Stimulated activated naive B cell treated with anti-CD40 and anti-IgM and Interleukin-4, amounts not matched to agents 10 μg/mL and 1 μg/mL and 100 μg/mL, for 72 hours (primary cell): ENCODE measurements at regions not wholly inside any gene's neighbourhood (a gene's known extent, or its start where the extent isn't known, plus 50 kb on each side); places are given as distances from the start of the nearest gene placed in this dataset.

Source experiments
- ATAC-seq, 2 donors: fragments of 150-1000 bp; cut with Tn5 transposase; replicated peaks; 2 replicates each; pipeline ENCODE4 v1.10.0; 2021; ENCODE audit warnings: moderate library complexity in 1 of 2
- DNase-seq: peaks from one replicate; pipeline ENCODE4 v3.0.0; 2021
- H3K27ac Mint-ChIP-seq: one replicate; pipeline ENCODE4 v1.8.0; 2022; ENCODE audit warnings: mild to moderate bottlenecking, mixed read lengths
- H3K27me3 Mint-ChIP-seq, 2 donors: one replicate each; pipeline ENCODE4 v1.8.0; 2022; ENCODE audit warnings: mixed read lengths in 2 of 2
- H3K36me3 Mint-ChIP-seq, 2 donors: one replicate each; pipeline ENCODE4 v1.8.0; 2022; ENCODE audit warnings: mixed read lengths in 2 of 2, mild to moderate bottlenecking in 1 of 2
- H3K4me1 Mint-ChIP-seq, 2 donors: one replicate each; pipeline ENCODE4 v1.8.0; 2022; ENCODE audit warnings: mixed read lengths in 2 of 2, mild to moderate bottlenecking in 1 of 2
- H3K4me3 Mint-ChIP-seq, 2 donors: one replicate each; pipeline ENCODE4 v1.8.0; 2022; ENCODE audit warnings: mild to moderate bottlenecking in 2 of 2, mixed read lengths in 2 of 2, moderate library complexity in 1 of 2
- H3K9me3 Mint-ChIP-seq, 2 donors: one replicate each; pipeline ENCODE4 v1.8.0; 2022; ENCODE audit warnings: mixed read lengths in 2 of 2, mild to moderate bottlenecking in 1 of 2

DNA sequence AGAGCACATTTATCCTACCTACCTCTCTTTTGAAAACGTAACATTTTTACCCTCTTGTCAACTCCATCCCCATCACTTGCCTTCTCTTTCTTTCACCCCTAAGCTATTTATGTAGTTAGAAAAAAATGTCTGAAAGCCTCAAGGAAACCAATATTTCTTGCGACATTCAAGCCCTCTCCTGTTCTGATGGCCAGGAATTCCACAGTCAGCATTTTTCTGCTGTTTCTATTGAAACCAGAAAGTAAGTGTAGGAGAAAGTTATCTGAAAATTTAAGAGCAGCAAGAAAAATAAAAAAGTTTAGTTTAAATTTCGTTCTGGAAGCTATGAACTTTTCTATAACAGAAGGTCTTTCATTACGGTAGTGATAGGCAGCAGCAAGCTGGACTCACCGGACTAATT, 247.6 kb upstream of the PBX1 start:
- Mint-ChIP-seq H3K36me3 (no peaks in the 10 kb centered on the region), H3K4me3 (no peak overlapping the region), H3K27me3 (no peaks in the 10 kb centered on the region), H3K9me3 (peaks cover 0 to 7% of the 10 kb centered on the region in 2 donors), H3K27ac (no peak overlapping the region), H3K4me1 (no peaks in the 10 kb centered on the region)
- no peak for DNase-seq
- no peak for ATAC-seq

DNA sequence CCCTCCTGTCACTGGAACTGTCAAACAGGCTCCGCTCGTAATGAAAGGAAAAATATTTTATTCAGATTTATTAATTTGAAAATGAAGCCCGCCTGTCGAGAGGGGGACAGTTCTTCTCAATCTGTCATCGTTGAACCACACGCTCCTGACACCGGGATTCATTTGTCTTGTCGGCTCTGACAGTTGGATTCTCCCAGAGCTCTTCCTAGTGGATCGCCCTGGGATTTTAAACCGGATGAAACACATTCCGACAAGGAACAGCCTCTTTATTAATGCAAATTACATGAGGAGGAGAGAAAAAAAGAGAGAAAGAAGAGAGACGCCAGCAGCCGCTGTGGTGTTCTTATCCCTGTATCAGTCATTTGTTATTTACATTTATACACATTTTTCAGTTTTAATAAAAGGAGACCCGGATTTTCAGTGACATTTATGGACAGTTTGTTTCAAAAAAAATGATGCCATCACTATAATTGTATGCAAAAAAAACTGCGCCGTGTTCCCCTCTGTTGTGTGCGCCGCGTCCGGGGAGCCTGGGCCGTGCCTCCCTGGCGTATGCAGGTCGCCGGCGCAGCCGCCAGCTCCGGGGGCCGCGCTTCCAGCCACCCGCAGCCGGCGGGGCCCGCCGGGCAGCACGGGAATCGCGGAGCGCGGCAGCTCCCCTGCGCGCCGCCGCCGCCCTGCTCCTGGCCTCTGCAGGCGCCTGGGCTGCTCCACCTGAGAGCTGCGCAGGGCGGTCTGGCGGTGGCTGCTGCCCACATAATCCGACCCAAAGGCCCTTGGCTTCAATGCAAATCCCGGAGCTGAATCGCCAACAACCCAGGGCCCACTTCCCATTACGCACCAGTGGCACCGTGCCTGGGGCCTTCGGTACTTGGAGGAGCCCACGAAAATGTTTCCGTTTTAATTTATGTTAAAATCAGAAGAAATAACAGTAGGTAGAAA, 237.9 kb upstream of the PBX1 start:
- peaks cover 9 to 21% of the 10 kb centered on the region in 2 donors for H3K27me3 Mint-ChIP-seq
- DNase-seq, result no peak
- H3K36me3 Mint-ChIP-seq, result peaks cover 0 to 4% of the 10 kb centered on the region in 2 donors
- H3K4me1 Mint-ChIP-seq, result no peaks in the 10 kb centered on the region
- no peak for ATAC-seq
- peaks cover 3 to 5% of the 10 kb centered on the region in 2 donors for H3K9me3 Mint-ChIP-seq
- no peak overlapping the region for H3K27ac Mint-ChIP-seq
- H3K4me3 Mint-ChIP-seq, result no peak overlapping the region

DNA sequence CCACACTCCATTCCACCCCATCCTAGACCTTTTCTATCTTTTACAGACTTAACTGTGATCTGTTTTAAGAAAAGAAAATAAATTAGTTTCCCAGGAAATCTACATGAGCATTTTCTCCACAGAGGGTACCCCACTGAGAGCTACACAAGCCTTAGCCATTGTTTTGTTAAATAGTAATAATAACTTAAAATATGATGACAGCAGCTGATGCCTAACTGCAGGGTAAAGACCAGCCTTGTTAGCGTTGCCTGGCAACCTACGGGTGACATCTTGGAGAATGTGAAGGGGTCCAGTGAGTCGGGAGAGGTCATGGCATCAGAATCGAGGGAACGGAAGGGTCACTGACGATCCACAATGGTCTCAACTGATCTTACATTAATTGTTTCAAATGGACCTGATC, 233.2 kb upstream of the PBX1 start:
- DNase-seq (no peak), ATAC-seq (no peak)
- Mint-ChIP-seq H3K9me3 (peaks cover 0 to 4% of the 10 kb centered on the region in 2 donors), H3K4me3 (no peak overlapping the region), H3K4me1 (no peaks in the 10 kb centered on the region), H3K36me3 (no peaks in the 10 kb centered on the region), H3K27me3 (peaks cover 2 to 10% of the 10 kb centered on the region in 2 donors), H3K27ac (no peak overlapping the region)

GRCh38 chr1:164333387-164333786, 225.6 kb upstream of the PBX1 start:
- no peak for ATAC-seq
- Mint-ChIP-seq H3K27me3 (no peaks in the 10 kb centered on the region), H3K36me3 (no peaks in the 10 kb centered on the region), H3K4me3 (no peak overlapping the region), H3K27ac (no peak overlapping the region), H3K9me3 (peaks cover 0 to 2% of the 10 kb centered on the region in 2 donors), H3K4me1 (no peaks in the 10 kb centered on the region)
- no peak for DNase-seq

GRCh38 chr1:164337394-164337793, 221.6 kb upstream of the PBX1 start:
- Mint-ChIP-seq H3K27me3 (no peaks in the 10 kb centered on the region), H3K9me3 (peaks cover 4 to 15% of the 10 kb centered on the region in 2 donors), H3K36me3 (no peaks in the 10 kb centered on the region), H3K4me3 (no peak overlapping the region), H3K27ac (no peak overlapping the region), H3K4me1 (no peaks in the 10 kb centered on the region)
- DNase-seq, result no peak
- no peak for ATAC-seq

- H3K9me3 Mint-ChIP-seq, result peaks cover 4 to 17% of the 10 kb centered on the region in 2 donors
- H3K27me3 Mint-ChIP-seq, result no peaks in the 10 kb centered on the region
- no peak overlapping the region for H3K27ac Mint-ChIP-seq
- DNase-seq, result no peak
- no peaks in the 10 kb centered on the region for H3K36me3 Mint-ChIP-seq
- ATAC-seq, result no peak
- H3K4me1 Mint-ChIP-seq, result no peaks in the 10 kb centered on the region
- no peak overlapping the region for H3K4me3 Mint-ChIP-seq
Measured at GRCh38 chr1:164337885-164338284, 221.1 kb upstream of the PBX1 start.

DNA sequence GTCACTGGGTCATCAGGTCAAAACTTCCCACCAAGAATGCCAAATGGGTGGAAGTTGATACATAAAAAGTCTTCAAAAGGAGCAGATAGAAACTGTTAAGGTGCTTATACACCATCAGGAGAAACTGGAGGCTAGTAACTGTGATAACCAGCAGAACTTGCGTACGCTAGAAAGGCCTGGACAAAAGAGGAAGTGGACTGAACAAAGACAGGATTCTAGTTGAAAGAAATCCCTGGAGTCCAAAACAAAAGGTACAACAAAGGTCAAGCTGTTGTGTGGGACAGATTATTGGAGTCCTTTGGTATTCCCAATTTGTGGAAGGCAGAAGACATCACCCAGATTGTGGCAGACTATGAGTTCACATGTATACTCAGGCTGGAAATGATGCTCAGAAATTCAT, 215.8 kb upstream of the PBX1 start:
- no peaks in the 10 kb centered on the region for H3K27me3 Mint-ChIP-seq
- no peaks in the 10 kb centered on the region for H3K4me1 Mint-ChIP-seq
- ATAC-seq (no peak), DNase-seq (no peak)
- no peaks in the 10 kb centered on the region for H3K36me3 Mint-ChIP-seq
- no peak overlapping the region for H3K27ac Mint-ChIP-seq
- peaks cover 15 to 21% of the 10 kb centered on the region in 2 donors for H3K9me3 Mint-ChIP-seq
- H3K4me3 Mint-ChIP-seq, result no peak overlapping the region

- Mint-ChIP-seq H3K36me3 (peaks cover 0 to 4% of the 10 kb centered on the region in 2 donors), H3K27ac (no peak overlapping the region), H3K27me3 (no peaks in the 10 kb centered on the region), H3K9me3 (peaks cover 18 to 25% of the 10 kb centered on the region in 2 donors), H3K4me1 (no peaks in the 10 kb centered on the region), H3K4me3 (no peak overlapping the region)
- ATAC-seq, result no peak
- DNase-seq, result no peak
Measured at GRCh38 chr1:164347980-164348379, 211.0 kb upstream of the PBX1 start.

GRCh38 chr1:164356511-164356910, 202.5 kb upstream of the PBX1 start:
- Mint-ChIP-seq H3K4me1 (no peaks in the 10 kb centered on the region), H3K27ac (no peak overlapping the region), H3K27me3 (no peaks in the 10 kb centered on the region), H3K9me3 (peaks cover 7 to 18% of the 10 kb centered on the region in 2 donors), H3K4me3 (no peak overlapping the region), H3K36me3 (no peaks in the 10 kb centered on the region)
- ATAC-seq (no peak), DNase-seq (no peak)

- Mint-ChIP-seq H3K27ac (no peak overlapping the region), H3K4me1 (no peaks in the 10 kb centered on the region), H3K27me3 (no peaks in the 10 kb centered on the region), H3K4me3 (no peak overlapping the region), H3K36me3 (no peaks in the 10 kb centered on the region), H3K9me3 (peaks cover 8 to 15% of the 10 kb centered on the region in 2 donors)
- ATAC-seq, result no peak
- no peak for DNase-seq
Measured at GRCh38 chr1:164360265-164360664, 198.7 kb upstream of the PBX1 start.

GRCh38 chr1:164361927-164362326, 197.1 kb upstream of the PBX1 start:
- ATAC-seq (no peak), DNase-seq (no peak)
- H3K36me3 Mint-ChIP-seq, result no peaks in the 10 kb centered on the region
- H3K9me3 Mint-ChIP-seq, result peaks cover 8 to 10% of the 10 kb centered on the region in 2 donors
- no peak overlapping the region for H3K4me3 Mint-ChIP-seq
- no peaks in the 10 kb centered on the region for H3K4me1 Mint-ChIP-seq
- no peaks in the 10 kb centered on the region for H3K27me3 Mint-ChIP-seq
- H3K27ac Mint-ChIP-seq, result no peak overlapping the region

GRCh38 chr1:164363980-164364379, 195.0 kb upstream of the PBX1 start:
- Mint-ChIP-seq H3K27ac (no peak overlapping the region), H3K4me3 (no peak overlapping the region), H3K9me3 (peaks cover 11 to 15% of the 10 kb centered on the region in 2 donors), H3K36me3 (no peaks in the 10 kb centered on the region), H3K27me3 (no peaks in the 10 kb centered on the region), H3K4me1 (no peaks in the 10 kb centered on the region)
- DNase-seq (no peak), ATAC-seq (no peak)

- H3K27ac Mint-ChIP-seq, result no peak overlapping the region
- no peaks in the 10 kb centered on the region for H3K4me1 Mint-ChIP-seq
- H3K9me3 Mint-ChIP-seq, result peaks cover 8 to 9% of the 10 kb centered on the region in 2 donors
- no peaks in the 10 kb centered on the region for H3K27me3 Mint-ChIP-seq
- H3K36me3 Mint-ChIP-seq, result no peaks in the 10 kb centered on the region
- DNase-seq (no peak), ATAC-seq (no peak)
- H3K4me3 Mint-ChIP-seq, result no peak overlapping the region
Measured at GRCh38 chr1:164366014-164366413, 193.0 kb upstream of the PBX1 start.

DNA sequence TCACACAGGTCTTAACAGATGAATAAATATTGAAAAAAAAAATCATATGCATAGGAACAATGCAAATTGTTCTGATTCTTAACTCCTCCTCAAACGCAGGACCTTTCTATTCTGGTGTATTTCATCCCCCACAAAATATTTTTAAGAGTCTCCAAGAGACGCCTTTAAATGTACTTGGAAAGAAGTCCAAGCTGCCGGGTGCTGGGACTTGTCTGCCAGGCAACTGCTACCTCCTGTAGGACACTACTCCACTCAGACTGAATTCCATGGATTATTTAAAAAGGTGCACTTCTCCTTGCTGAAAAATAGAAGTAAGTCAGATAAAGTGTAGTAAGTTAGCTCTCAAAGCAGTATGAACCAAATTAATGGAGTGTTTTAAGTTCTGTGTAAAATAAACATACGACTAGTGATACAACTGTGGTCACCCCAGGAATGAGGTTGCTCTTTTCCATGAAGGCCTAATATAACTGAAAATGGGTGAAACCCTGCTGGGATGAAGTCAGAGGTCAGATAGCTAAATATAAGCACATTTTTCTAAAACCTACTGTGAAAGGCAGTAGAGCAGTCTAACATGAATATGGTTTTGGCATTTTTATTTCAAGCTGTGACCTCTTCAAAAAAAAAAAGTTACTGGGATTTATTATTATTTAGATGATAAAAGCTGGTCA, 189.2 kb upstream of the PBX1 start:
- Mint-ChIP-seq H3K4me1 (no peaks in the 10 kb centered on the region), H3K27ac (no peak overlapping the region), H3K27me3 (no peaks in the 10 kb centered on the region), H3K4me3 (no peak overlapping the region), H3K36me3 (no peaks in the 10 kb centered on the region), H3K9me3 (peaks cover 5 to 7% of the 10 kb centered on the region in 2 donors)
- no peak for DNase-seq
- no peak for ATAC-seq

DNA sequence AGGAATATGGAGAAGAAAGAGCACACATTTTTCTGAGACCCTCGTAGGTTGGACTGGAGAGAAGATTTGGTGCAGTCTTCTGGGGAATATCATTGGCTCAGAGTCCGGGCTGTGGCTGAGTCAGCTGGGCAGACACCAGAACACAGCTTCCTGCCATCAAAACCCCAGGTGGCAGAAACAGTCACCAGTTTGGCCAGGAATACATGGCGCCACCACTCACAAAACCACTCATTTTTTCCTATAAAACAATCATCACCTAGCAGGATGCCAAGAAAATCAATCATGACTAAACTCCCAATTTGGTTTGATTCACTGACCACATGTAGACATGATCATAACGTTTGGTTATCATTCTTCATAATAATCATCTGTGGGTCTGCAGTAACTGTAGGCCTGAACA, 178.1 kb upstream of the PBX1 start:
- no peak for ATAC-seq
- Mint-ChIP-seq H3K4me1 (no peaks in the 10 kb centered on the region), H3K27me3 (no peaks in the 10 kb centered on the region), H3K4me3 (no peak overlapping the region), H3K9me3 (no peaks in the 10 kb centered on the region), H3K36me3 (no peaks in the 10 kb centered on the region), H3K27ac (no peak overlapping the region)
- no peak for DNase-seq
